ENCODE measurements at regions not wholly inside any gene's neighbourhood (a gene's known extent, or its start where the extent isn't known, plus 50 kb on each side); places are given as distances from the start of the nearest gene placed in this dataset.

GRCh38 chr1:237976331-237976730, 85.6 kb upstream of the ZP4 start:
- no peaks in the 10 kb centered on the region for H3K36me3 ChIP-seq (ENCODE audit: control insufficient read depth, insufficient read depth, low read length)
- no peak for TF ChIP-seq CTCF (IDR thresholded peaks at IDR 0.05; ENCODE audit: insufficient read depth, low read depth, low read length)
- no peak overlapping the region for H3K4me3 ChIP-seq (ENCODE audit: low read depth, low read length)
- POLR2A ChIA-PET: no interaction called here
- CTCF ChIA-PET: no interaction called here
- DNase-seq (ENCODE audit: low read depth): no peak
- no peaks in the 10 kb centered on the region for H3K27me3 ChIP-seq (ENCODE audit: control insufficient read depth, insufficient read depth, low read length)

- TF ChIP-seq CTCF (IDR thresholded peaks at IDR 0.05; ENCODE audit: insufficient read depth, low read depth, low read length): no peak
- POLR2A ChIA-PET: no interaction called here
- CTCF ChIA-PET: no interaction called here
- H3K27me3 ChIP-seq (ENCODE audit: control insufficient read depth, insufficient read depth, low read length): no peaks in the 10 kb centered on the region
- no peaks in the 10 kb centered on the region for H3K36me3 ChIP-seq (ENCODE audit: control insufficient read depth, insufficient read depth, low read length)
- no peak for DNase-seq (ENCODE audit: low read depth)
- H3K4me3 ChIP-seq (ENCODE audit: low read depth, low read length): no peak overlapping the region
Observed at GRCh38 chr1:237975903-237976302, 85.2 kb upstream of the ZP4 start.

- no peak for DNase-seq (ENCODE audit: low read depth)
- Histone ChIP-seq H3K4me3 (ENCODE audit: low read depth, low read length) (no peak overlapping the region), H3K27me3 (ENCODE audit: control insufficient read depth, insufficient read depth, low read length) (no peaks in the 10 kb centered on the region), H3K36me3 (ENCODE audit: control insufficient read depth, insufficient read depth, low read length) (no peaks in the 10 kb centered on the region)
- TF ChIP-seq CTCF (IDR thresholded peaks at IDR 0.05; ENCODE audit: insufficient read depth, low read depth, low read length): no peak
- ChIA-PET CTCF (no interaction called here), POLR2A (no interaction called here)
Observed at GRCh38 chr1:237975376-237975775, 84.7 kb upstream of the ZP4 start.

GRCh38 chr1:237972186-237972585, 81.5 kb upstream of the ZP4 start:
- TF ChIP-seq CTCF (IDR thresholded peaks at IDR 0.05; ENCODE audit: insufficient read depth, low read depth, low read length): no peak
- H3K27me3 ChIP-seq (ENCODE audit: control insufficient read depth, insufficient read depth, low read length): no peaks in the 10 kb centered on the region
- ChIA-PET CTCF (no interaction called here), POLR2A (no interaction called here)
- DNase-seq (ENCODE audit: low read depth): no peak
- H3K4me3 ChIP-seq (ENCODE audit: low read depth, low read length): no peak overlapping the region
- no peaks in the 10 kb centered on the region for H3K36me3 ChIP-seq (ENCODE audit: control insufficient read depth, insufficient read depth, low read length)

- ChIA-PET CTCF (no interaction called here), POLR2A (no interaction called here)
- no peak for DNase-seq (ENCODE audit: low read depth)
- no peaks in the 10 kb centered on the region for H3K36me3 ChIP-seq (ENCODE audit: control insufficient read depth, insufficient read depth, low read length)
- no peak overlapping the region for H3K4me3 ChIP-seq (ENCODE audit: low read depth, low read length)
- TF ChIP-seq CTCF (IDR thresholded peaks at IDR 0.05; ENCODE audit: insufficient read depth, low read depth, low read length): no peak
- H3K27me3 ChIP-seq (ENCODE audit: control insufficient read depth, insufficient read depth, low read length): no peaks in the 10 kb centered on the region
Observed at GRCh38 chr1:237962985-237963384, 72.3 kb upstream of the ZP4 start.

All from BJ (cell line).